Peyer's patch (tissue), 4 donors: ENCODE measurements at regions not wholly inside any gene's neighbourhood (a gene's known extent, or its start where the extent isn't known, plus 50 kb on each side); places are given as distances from the start of the nearest gene placed in this dataset.

ENCODE experiments used
- POLR2A ChIP-seq, 2 donors: fragments of 450-650 bp; IDR thresholded peaks; one replicate each; pipeline ENCODE4 v1.5.1; 2017; ENCODE audit warnings: antibody characterized with exemption in 2 of 2, mild to moderate bottlenecking in 2 of 2, moderate library complexity in 2 of 2
- TF ChIP-seq, protein P1 (sequence below), 6 experiments: fragments of 450-650 bp in 4 of 6; fragments of 200-600 bp in 2 of 6; sonication (generic) in 1 of 6; IDR thresholded peaks; one replicate each; pipeline ENCODE4 v1.5.1; 2017 to 2019; ENCODE audit warnings: antibody characterized with exemption in 6 of 6, mild to moderate bottlenecking in 3 of 6, moderate library complexity in 1 of 6

DNA sequence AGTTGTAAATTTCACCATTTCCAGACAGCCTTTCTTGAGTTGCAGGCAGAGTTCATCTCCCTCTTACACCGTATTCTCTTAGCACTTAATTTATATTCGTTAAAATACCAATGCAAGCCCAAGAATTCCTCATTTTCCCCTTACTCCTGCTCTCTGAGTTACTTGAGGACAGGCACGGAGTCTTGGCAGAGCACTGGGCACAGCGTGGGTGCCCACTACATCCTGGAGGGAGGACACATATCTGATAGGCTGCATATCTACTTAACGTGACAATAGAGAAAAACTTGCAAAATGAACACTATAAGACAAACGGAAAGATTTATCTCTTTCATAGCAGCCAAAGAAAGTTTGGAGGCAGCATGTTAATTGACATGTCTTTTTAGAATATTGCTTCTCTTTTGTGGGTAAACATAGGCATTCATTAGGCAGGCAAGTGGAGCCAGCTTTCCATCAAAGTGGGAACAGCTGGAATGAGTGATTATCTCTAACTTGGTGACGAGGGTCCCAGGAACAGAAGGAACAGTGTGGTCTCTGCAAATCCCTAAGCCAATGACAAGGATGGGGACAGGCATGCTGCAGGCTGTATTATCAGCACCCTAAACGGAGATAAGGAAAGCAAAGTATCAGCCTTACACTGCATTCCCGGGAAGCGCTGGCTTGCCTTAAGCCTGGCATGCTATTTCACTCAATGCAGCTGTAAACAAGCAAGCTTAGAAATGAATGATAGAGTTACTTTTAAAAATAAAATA is 116.5 kb downstream of the RTP4 start:
- TF ChIP-seq, protein P1, sequence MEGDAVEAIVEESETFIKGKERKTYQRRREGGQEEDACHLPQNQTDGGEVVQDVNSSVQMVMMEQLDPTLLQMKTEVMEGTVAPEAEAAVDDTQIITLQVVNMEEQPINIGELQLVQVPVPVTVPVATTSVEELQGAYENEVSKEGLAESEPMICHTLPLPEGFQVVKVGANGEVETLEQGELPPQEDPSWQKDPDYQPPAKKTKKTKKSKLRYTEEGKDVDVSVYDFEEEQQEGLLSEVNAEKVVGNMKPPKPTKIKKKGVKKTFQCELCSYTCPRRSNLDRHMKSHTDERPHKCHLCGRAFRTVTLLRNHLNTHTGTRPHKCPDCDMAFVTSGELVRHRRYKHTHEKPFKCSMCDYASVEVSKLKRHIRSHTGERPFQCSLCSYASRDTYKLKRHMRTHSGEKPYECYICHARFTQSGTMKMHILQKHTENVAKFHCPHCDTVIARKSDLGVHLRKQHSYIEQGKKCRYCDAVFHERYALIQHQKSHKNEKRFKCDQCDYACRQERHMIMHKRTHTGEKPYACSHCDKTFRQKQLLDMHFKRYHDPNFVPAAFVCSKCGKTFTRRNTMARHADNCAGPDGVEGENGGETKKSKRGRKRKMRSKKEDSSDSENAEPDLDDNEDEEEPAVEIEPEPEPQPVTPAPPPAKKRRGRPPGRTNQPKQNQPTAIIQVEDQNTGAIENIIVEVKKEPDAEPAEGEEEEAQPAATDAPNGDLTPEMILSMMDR (IDR thresholded peaks at IDR 0.05): no peak
- TF ChIP-seq POLR2A (IDR thresholded peaks at IDR 0.05): no peak
